SU-DHL-6 (cell line): ENCODE measurements at regions not wholly inside any gene's neighbourhood (a gene's known extent, or its start where the extent isn't known, plus 50 kb on each side); places are given as distances from the start of the nearest gene placed in this dataset.

Experiments used
- H2AFZ ChIP-seq: fragments of 200-600 bp; sonication (generic); 2 replicates; pipeline ENCODE4 v1.6.1; 2014; ENCODE audit warnings: low read depth, mild to moderate bottlenecking, moderate library complexity, mixed read lengths, antibody characterized with exemption, low read length; ENCODE audit not compliant: severe bottlenecking
- H3F3A ChIP-seq: fragments of 200-600 bp; shearing (Covaris generic); 2 replicates; pipeline ENCODE4 v1.6.0; 2016; ENCODE audit warnings: antibody characterized with exemption, mild to moderate bottlenecking; ENCODE audit not compliant: insufficient read depth
- H3K27ac ChIP-seq: fragments of 200-600 bp; sonication (generic); 2 replicates; pipeline ENCODE4 v1.5.1; 2016; ENCODE audit warnings: low read depth, mild to moderate bottlenecking, low read length, moderate library complexity, mixed read lengths
- H3K27me3 ChIP-seq: fragments of 200-600 bp; sonication (generic), shearing (Covaris generic); 2 replicates; pipeline ENCODE4 v1.6.0; 2014; ENCODE audit warnings: mild to moderate bottlenecking, low read length
- H3K36me3 ChIP-seq: fragments of 200-600 bp; sonication (generic); 2 replicates; pipeline ENCODE4 v1.6.1; 2014; ENCODE audit warnings: mild to moderate bottlenecking, low read length, mixed read lengths
- H3K4me2 ChIP-seq: fragments of 300-600, 200-600 bp; shearing (Covaris generic), sonication (generic); 2 replicates; pipeline ENCODE4 v1.6.0; 2014; ENCODE audit warnings: low read length, low read depth, mild to moderate bottlenecking; ENCODE audit not compliant: poor library complexity, severe bottlenecking
- H3K4me3 ChIP-seq: fragments of 200-600 bp; sonication (generic); 2 replicates; pipeline ENCODE4 v1.5.1; 2014; ENCODE audit warnings: antibody characterized with exemption, low read length, mild to moderate bottlenecking, mixed read lengths; ENCODE audit not compliant: insufficient read depth, poor library complexity, severe bottlenecking
- H3K79me2 ChIP-seq: fragments of 200-600 bp; sonication (generic); 2 replicates; pipeline ENCODE4 v1.6.1; 2014; ENCODE audit warnings: mild to moderate bottlenecking, low read length, moderate library complexity; ENCODE audit not compliant: insufficient read depth
- H3K9ac ChIP-seq: fragments of 200-600 bp; sonication (generic); 2 replicates; pipeline ENCODE4 v1.7.0; 2014; ENCODE audit warnings: mild to moderate bottlenecking, low read length
- H3K9me2 ChIP-seq: fragments of 200-600 bp; sonication (generic); replicated peaks from 2 replicates; pipeline ENCODE4 v1.6.1; 2014; ENCODE audit warnings: low read length; ENCODE audit not compliant: insufficient read depth
- H3K9me3 ChIP-seq: fragments of 200-600 bp; sonication (generic); 2 replicates; pipeline ENCODE4 v1.6.1; 2014; ENCODE audit warnings: low read length, mixed read lengths; ENCODE audit not compliant: insufficient read depth
- H4K20me1 ChIP-seq: fragments of 200-600 bp; sonication (generic); 2 replicates; pipeline ENCODE4 v1.6.1; 2014; ENCODE audit warnings: low read depth, mild to moderate bottlenecking, antibody characterized with exemption, low read length, moderate library complexity, mixed read lengths
- CTCF ChIP-seq: fragments of 200-600 bp; sonication (generic); IDR thresholded peaks from one replicate; pipeline ENCODE4 v1.5.1; 2017; ENCODE audit warnings: antibody characterized with exemption, mild to moderate bottlenecking, low read length, moderate library complexity; ENCODE audit not compliant: insufficient read depth, poor library complexity, severe bottlenecking
- EZH2phosphoT487 ChIP-seq: fragments of 200-600 bp; sonication (generic), shearing (Covaris generic); conservative IDR thresholded peaks from 2 replicates; pipeline ENCODE4 v1.6.1; 2018; ENCODE audit warnings: mild to moderate bottlenecking, antibody characterized with exemption, low read length, moderate library complexity, mixed read lengths

GRCh38 chr17:34493917-34494316 is 85.5 kb upstream of the TMEM132E start:
- Histone ChIP-seq H3K79me2 (no peaks in the 10 kb centered on the region), H3K27me3 (no peaks in the 10 kb centered on the region), H3K9ac (no peak overlapping the region), H3K9me2 (no peaks in the 10 kb centered on the region), H3K4me2 (no peak overlapping the region), H3K36me3 (no peaks in the 10 kb centered on the region), H3K9me3 (no peaks in the 10 kb centered on the region), H3K4me3 (no peak overlapping the region), H4K20me1 (no peaks in the 10 kb centered on the region), H2AFZ (no peak overlapping the region), H3K27ac (no peak overlapping the region), H3F3A (no peaks in the 10 kb centered on the region)
- TF ChIP-seq CTCF: no peak
- no peak for TF ChIP-seq EZH2phosphoT487

GRCh38 chr17:34487626-34488025 is 91.8 kb upstream of the TMEM132E start:
- H4K20me1 ChIP-seq: no peaks in the 10 kb centered on the region
- H3K36me3 ChIP-seq: no peaks in the 10 kb centered on the region
- no peaks in the 10 kb centered on the region for H3K79me2 ChIP-seq
- H2AFZ ChIP-seq: no peak overlapping the region
- H3K9me2 ChIP-seq: no peaks in the 10 kb centered on the region
- H3K27ac ChIP-seq: no peak overlapping the region
- H3K9me3 ChIP-seq: no peaks in the 10 kb centered on the region
- H3F3A ChIP-seq: no peaks in the 10 kb centered on the region
- no peak overlapping the region for H3K9ac ChIP-seq
- H3K4me2 ChIP-seq: no peak overlapping the region
- H3K27me3 ChIP-seq: no peaks in the 10 kb centered on the region
- no peak for TF ChIP-seq CTCF
- TF ChIP-seq EZH2phosphoT487: no peak
- H3K4me3 ChIP-seq: no peak overlapping the region

GRCh38 chr17:34486761-34487160 is 92.6 kb upstream of the TMEM132E start:
- Histone ChIP-seq H3K9me3 (no peaks in the 10 kb centered on the region), H3K4me3 (no peak overlapping the region), H3F3A (no peaks in the 10 kb centered on the region), H3K9ac (no peak overlapping the region), H3K36me3 (no peaks in the 10 kb centered on the region), H3K9me2 (no peaks in the 10 kb centered on the region), H3K27ac (no peak overlapping the region), H2AFZ (no peak overlapping the region), H4K20me1 (no peaks in the 10 kb centered on the region), H3K27me3 (no peaks in the 10 kb centered on the region), H3K4me2 (no peak overlapping the region), H3K79me2 (no peaks in the 10 kb centered on the region)
- no peak for TF ChIP-seq EZH2phosphoT487
- TF ChIP-seq CTCF: no peak
